CD14-positive monocyte (primary cell): ENCODE measurements at regions not wholly inside any gene's neighbourhood (a gene's known extent, or its start where the extent isn't known, plus 50 kb on each side); places are given as distances from the start of the nearest gene placed in this dataset.

ENCODE experiments used
- DNase-seq, 3 donors: peaks; one replicate each; pipeline ENCODE4 v3.0.0-alpha.2; 2011 to 2022
- H2AFZ ChIP-seq: 2 replicates; pipeline ENCODE4 v1.6.0; 2012; ENCODE audit warnings: mild to moderate bottlenecking, low read depth, low read length, inconsistent platforms; ENCODE audit not compliant: insufficient read depth, poor library complexity, severe bottlenecking
- H3K27ac ChIP-seq, 2 donors: 1 replicate in 1 of 2; 2 replicates in 1 of 2; pipeline ENCODE4 v1.5.1; 2012 to 2013; ENCODE audit warnings: low read length in 2 of 2, control low read depth in 1 of 2, inconsistent platforms in 1 of 2, low read depth in 1 of 2, mild to moderate bottlenecking in 1 of 2
- H3K27me3 ChIP-seq, 2 donors: one replicate each; pipeline versions ENCODE4 v1.6.0 to v1.6.1; 2011 to 2013; ENCODE audit warnings: low read length in 2 of 2; ENCODE audit not compliant: control insufficient read depth in 2 of 2, insufficient read depth in 2 of 2
- H3K36me3 ChIP-seq, 2 donors: replicated peaks in 1 of 2; 1 replicate in 1 of 2; 2 replicates in 1 of 2; pipeline versions ENCODE4 v1.5.1 to v1.6.1; 2012 to 2013; ENCODE audit warnings: low read length in 2 of 2, control low read depth in 1 of 2, inconsistent platforms in 1 of 2, mild to moderate bottlenecking in 1 of 2; ENCODE audit not compliant: insufficient read depth in 2 of 2, control insufficient read depth in 1 of 2
- H3K4me1 ChIP-seq, 2 donors: 1 replicate in 1 of 2; 2 replicates in 1 of 2; pipeline versions ENCODE4 v1.5.1 to v1.6.1; 2012 to 2013; ENCODE audit warnings: low read length in 2 of 2, control low read depth in 1 of 2, inconsistent platforms in 1 of 2, mild to moderate bottlenecking in 1 of 2, moderate library complexity in 1 of 2; ENCODE audit not compliant: insufficient read depth in 2 of 2, control insufficient read depth in 1 of 2
- H3K4me2 ChIP-seq: replicated peaks from 2 replicates; pipeline ENCODE3; 2012; ENCODE audit warnings: low read length, moderate library complexity, mild to moderate bottlenecking; ENCODE audit not compliant: poor library complexity, severe bottlenecking; ENCODE audit errors: extremely low read depth
- H3K4me3 ChIP-seq, 3 experiments: fragments of 200-600 bp in 1 of 3; sonication (generic) in 1 of 3; replicated peaks in 1 of 3; 1 replicate in 2 of 3; 2 replicates in 1 of 3; pipeline ENCODE4 v1.5.1; 2011 to 2013; ENCODE audit warnings: low read length in 3 of 3, mild to moderate bottlenecking in 3 of 3, control low read depth in 2 of 3, low read depth in 2 of 3, inconsistent platforms in 1 of 3, moderate library complexity in 1 of 3
- H3K79me2 ChIP-seq: 2 replicates; pipeline ENCODE4 v1.6.0; 2012; ENCODE audit warnings: mild to moderate bottlenecking, control low read depth, inconsistent platforms, low read length, moderate library complexity; ENCODE audit not compliant: insufficient read depth
- H3K9ac ChIP-seq: 2 replicates; pipeline ENCODE4 v1.6.0; 2017; ENCODE audit warnings: low read length, mild to moderate bottlenecking; ENCODE audit not compliant: insufficient read depth, poor library complexity, severe bottlenecking
- H3K9me3 ChIP-seq, 2 donors: replicated peaks in 1 of 2; 1 replicate in 1 of 2; 2 replicates in 1 of 2; pipeline versions ENCODE4 v1.5.1 to v1.6.1; 2012 to 2013; ENCODE audit warnings: low read length in 2 of 2, control low read depth in 1 of 2; ENCODE audit not compliant: control insufficient read depth in 1 of 2, insufficient read depth in 1 of 2
- H4K20me1 ChIP-seq: 2 replicates; pipeline ENCODE4 v1.6.0; 2012; ENCODE audit warnings: mild to moderate bottlenecking, low read length, control low read depth, moderate library complexity; ENCODE audit not compliant: insufficient read depth
- H3K27ac Mint-ChIP-seq, 7 donors: one replicate each; pipeline ENCODE4 v1.8.0; 2020; ENCODE audit warnings: mild to moderate bottlenecking in 7 of 7, mixed read lengths in 7 of 7, moderate library complexity in 6 of 7, inconsistent platforms in 2 of 7
- H3K27me3 Mint-ChIP-seq, 3 donors: one replicate each; pipeline ENCODE4 v1.8.0; 2021 to 2022; ENCODE audit warnings: low read depth in 3 of 3, mild to moderate bottlenecking in 3 of 3, mixed read lengths in 3 of 3, moderate library complexity in 3 of 3, inconsistent platforms in 1 of 3
- H3K36me3 Mint-ChIP-seq, 2 donors: one replicate each; pipeline ENCODE4 v1.8.0; 2020; ENCODE audit warnings: mixed read lengths in 2 of 2, inconsistent platforms in 1 of 2, mild to moderate bottlenecking in 1 of 2
- H3K4me1 Mint-ChIP-seq: one replicate; pipeline ENCODE4 v1.8.0; 2020; ENCODE audit warnings: mild to moderate bottlenecking, mixed read lengths
- H3K4me3 Mint-ChIP-seq, 2 donors: one replicate each; pipeline ENCODE4 v1.8.0; 2020; ENCODE audit warnings: mild to moderate bottlenecking in 2 of 2, mixed read lengths in 2 of 2, moderate library complexity in 1 of 2
- H3K9me3 Mint-ChIP-seq, 7 donors: one replicate each; pipeline ENCODE4 v1.8.0; 2020 to 2022; ENCODE audit warnings: mixed read lengths in 7 of 7, mild to moderate bottlenecking in 6 of 7, moderate library complexity in 6 of 7, inconsistent platforms in 2 of 7
- WGBS: methylation state at CpG from one replicate; pipeline ENCODE4 v1.1.5; 2013; ENCODE audit warnings: missing lambda C conversion rate; ENCODE audit not compliant: insufficient coverage; 5-methylcytosine and 5-hydroxymethylcytosine counted together
- intact Hi-C, 2 donors: fragments of 100-400 bp; cut with micrococcal nuclease; formaldehyde crosslinking; loops; one replicate each; pipeline versions ENCODE4 v1.15.0 to v1.15.1; 2023
- TF ChIP-seq, protein P1 (sequence below): fragments of 200-600 bp; IDR thresholded peaks from one replicate; pipeline ENCODE4 v1.8.0; 2022; ENCODE audit warnings: antibody characterized with exemption, mild to moderate bottlenecking

DNA sequence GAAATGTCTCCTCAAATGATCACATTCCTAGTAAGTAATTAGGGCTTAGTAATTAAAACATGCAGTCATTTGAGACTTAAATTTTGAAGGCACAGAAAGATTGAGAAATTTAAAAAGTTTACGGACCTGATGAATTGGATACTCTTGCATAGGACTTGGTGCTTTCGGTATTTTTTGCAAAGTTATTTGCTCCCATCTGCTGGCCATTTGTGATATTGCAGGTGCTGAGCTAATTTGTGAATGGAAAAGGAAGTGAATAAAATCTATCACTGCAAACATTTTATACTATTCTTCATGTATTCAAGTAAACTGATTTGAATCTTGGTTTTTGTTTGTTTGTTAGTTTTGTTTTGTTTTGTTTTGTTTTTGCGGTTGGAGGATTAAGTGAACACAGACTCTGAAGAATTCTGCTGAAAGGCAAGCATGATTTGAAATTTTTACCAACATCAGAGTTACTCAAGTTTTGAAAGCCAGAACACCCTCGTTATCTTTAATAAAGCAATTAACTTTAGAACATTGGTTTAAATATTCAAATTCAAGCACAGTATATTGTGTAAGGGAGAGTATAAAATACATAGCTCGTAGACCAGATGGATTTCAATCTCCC lies 689.5 kb upstream of the RBFOX1 start:
- Mint-ChIP-seq H3K4me3 (no peak overlapping the region), H3K4me1 (no peaks in the 10 kb centered on the region), H3K27ac (no peak overlapping the region), H3K36me3 (no peaks in the 10 kb centered on the region), H3K9me3 (peaks cover 0 to 2% (median 0%) of the 10 kb centered on the region in 7 donors), H3K27me3 (peaks cover 9 to 14% (median 11%) of the 10 kb centered on the region in 3 donors)
- H3K36me3 ChIP-seq: no peaks in the 10 kb centered on the region
- H3K79me2 ChIP-seq: no peaks in the 10 kb centered on the region
- no peak overlapping the region for H3K4me3 ChIP-seq
- no peak overlapping the region for H3K4me2 ChIP-seq
- peaks cover 6 to 7% of the 10 kb centered on the region in 2 donors for H3K27me3 ChIP-seq
- H3K9me3 ChIP-seq: no peaks in the 10 kb centered on the region
- no peak overlapping the region for H2AFZ ChIP-seq
- no CpG with 5 or more reads among the region's 5 CpGs for WGBS
- H4K20me1 ChIP-seq: no peaks in the 10 kb centered on the region
- intact Hi-C loops: no loop called here
- H3K9ac ChIP-seq: no peak overlapping the region
- TF ChIP-seq, protein P1, sequence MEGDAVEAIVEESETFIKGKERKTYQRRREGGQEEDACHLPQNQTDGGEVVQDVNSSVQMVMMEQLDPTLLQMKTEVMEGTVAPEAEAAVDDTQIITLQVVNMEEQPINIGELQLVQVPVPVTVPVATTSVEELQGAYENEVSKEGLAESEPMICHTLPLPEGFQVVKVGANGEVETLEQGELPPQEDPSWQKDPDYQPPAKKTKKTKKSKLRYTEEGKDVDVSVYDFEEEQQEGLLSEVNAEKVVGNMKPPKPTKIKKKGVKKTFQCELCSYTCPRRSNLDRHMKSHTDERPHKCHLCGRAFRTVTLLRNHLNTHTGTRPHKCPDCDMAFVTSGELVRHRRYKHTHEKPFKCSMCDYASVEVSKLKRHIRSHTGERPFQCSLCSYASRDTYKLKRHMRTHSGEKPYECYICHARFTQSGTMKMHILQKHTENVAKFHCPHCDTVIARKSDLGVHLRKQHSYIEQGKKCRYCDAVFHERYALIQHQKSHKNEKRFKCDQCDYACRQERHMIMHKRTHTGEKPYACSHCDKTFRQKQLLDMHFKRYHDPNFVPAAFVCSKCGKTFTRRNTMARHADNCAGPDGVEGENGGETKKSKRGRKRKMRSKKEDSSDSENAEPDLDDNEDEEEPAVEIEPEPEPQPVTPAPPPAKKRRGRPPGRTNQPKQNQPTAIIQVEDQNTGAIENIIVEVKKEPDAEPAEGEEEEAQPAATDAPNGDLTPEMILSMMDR: peak; percentile 79
- DNase-seq: peak in 1 of 3 donors; percentile 2
- H3K4me1 ChIP-seq: no peaks in the 10 kb centered on the region
- H3K27ac ChIP-seq: no peak overlapping the region

DNA sequence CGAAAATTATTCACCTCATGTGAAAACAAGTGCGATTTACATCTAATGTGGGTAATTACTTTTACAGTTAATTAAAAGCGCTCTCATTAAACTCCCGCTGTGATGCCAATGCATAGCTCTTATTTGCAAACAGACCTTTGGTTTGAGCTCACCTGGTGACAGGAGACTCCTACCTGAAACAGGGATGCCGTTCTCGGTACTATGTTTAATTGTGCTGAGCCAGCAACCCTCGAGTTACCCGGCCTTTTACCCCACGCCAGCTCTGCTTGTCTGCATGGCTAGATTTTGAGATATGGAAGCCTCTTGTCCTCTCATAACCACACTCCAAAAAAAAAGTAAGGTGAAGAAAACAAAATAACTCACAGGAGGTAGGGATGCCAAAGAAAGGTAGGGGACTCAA lies 690.4 kb upstream of the RBFOX1 start:
- Mint-ChIP-seq H3K4me1 (no peaks in the 10 kb centered on the region), H3K36me3 (no peaks in the 10 kb centered on the region), H3K9me3 (peaks cover 0 to 2% (median 0%) of the 10 kb centered on the region in 7 donors), H3K4me3 (peak overlapping the region in 1 of 2 donors; percentile 68), H3K27ac (no peak overlapping the region), H3K27me3 (peaks cover 9 to 12% (median 11%) of the 10 kb centered on the region in 3 donors)
- Histone ChIP-seq H3K9ac (no peak overlapping the region), H3K4me1 (no peaks in the 10 kb centered on the region), H3K36me3 (no peaks in the 10 kb centered on the region), H3K27ac (no peak overlapping the region), H2AFZ (no peak overlapping the region), H3K4me3 (no peak overlapping the region), H3K27me3 (peaks cover 6 to 7% of the 10 kb centered on the region in 2 donors), H3K4me2 (no peak overlapping the region), H3K79me2 (no peaks in the 10 kb centered on the region), H3K9me3 (no peaks in the 10 kb centered on the region), H4K20me1 (no peaks in the 10 kb centered on the region)
- DNase-seq: no peak
- TF ChIP-seq, protein P1: no peak
- 10% methylated on average over 2 of the region's 9 CpGs for WGBS
- intact Hi-C loops: no loop called here
